HG02610 (cell line): ENCODE measurements at regions not wholly inside any gene's neighbourhood (a gene's known extent, or its start where the extent isn't known, plus 50 kb on each side); places are given as distances from the start of the nearest gene placed in this dataset.
"Not testable (repeated sequence)": the region's sequence is repeated elsewhere in the genome, so short reads cannot be mapped to it uniquely, and the experiment has no call there.

ENCODE experiments used
- ATAC-seq: cut with Tn5 transposase; IDR thresholded peaks from one replicate; pipeline ENCODE4 v1.9.1; 2021; ENCODE audit warnings: mild to moderate bottlenecking, moderate library complexity; ENCODE audit not compliant: unreplicated experiment

DNA sequence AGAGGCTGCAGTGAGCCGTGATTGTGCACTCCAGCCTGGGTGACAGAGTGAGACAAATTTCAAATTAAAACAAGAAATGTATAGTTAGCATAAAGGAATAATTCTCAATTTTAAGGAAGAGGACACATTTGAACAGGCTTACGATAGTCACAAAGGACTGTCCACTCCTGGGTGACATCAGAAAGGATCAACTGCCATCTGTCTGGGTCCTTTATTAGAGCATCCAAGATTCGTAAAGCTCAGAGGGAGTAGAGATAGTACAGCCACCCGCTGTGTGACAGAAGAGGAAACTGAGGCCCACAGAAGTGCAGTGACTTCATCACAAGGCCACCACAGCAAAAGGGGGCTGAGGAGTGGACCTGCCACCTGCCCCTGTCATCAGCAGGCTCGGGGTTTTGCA, 149.3 kb upstream of the RBPJ start:
- ATAC-seq, result no peak

DNA sequence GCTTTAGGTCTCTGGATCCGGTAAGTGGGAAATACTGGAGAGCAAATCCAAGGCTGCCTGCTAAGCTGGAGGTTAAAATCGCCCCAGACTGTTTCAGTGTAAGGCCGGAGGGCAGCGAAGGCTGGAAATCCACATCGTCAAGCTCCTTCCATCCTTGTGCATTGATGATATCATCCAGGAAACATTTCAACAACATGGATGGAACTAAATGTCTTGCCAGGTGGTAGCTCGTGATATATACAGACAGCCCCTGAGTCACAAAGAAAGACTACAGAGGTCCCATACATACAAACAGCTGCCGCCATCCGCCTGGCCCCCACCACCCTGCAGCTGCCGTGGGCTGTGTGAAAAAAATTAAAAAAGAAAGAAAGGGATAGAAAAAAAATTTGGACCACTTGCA, 148.9 kb upstream of the RBPJ start:
- ATAC-seq, result no peak

DNA sequence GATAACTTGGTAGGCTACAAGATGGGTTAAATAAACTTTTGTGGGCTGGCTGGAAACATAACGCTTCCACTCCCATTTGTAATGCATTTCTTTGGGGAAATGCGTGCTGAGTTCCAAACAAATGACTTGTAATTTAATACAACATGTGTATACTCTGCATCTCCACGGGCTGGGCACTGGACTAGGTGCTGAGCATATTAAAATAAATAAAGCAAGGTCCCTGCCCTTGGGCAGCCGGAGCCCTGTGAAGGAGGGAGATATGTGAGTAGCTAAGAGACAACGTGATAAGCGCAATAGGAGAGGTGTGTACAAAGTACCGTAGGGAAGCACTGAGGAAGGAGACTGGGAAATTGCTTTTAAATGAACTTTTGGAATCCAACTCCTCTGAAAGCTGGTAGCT, 147.2 kb upstream of the RBPJ start:
- no peak for ATAC-seq

DNA sequence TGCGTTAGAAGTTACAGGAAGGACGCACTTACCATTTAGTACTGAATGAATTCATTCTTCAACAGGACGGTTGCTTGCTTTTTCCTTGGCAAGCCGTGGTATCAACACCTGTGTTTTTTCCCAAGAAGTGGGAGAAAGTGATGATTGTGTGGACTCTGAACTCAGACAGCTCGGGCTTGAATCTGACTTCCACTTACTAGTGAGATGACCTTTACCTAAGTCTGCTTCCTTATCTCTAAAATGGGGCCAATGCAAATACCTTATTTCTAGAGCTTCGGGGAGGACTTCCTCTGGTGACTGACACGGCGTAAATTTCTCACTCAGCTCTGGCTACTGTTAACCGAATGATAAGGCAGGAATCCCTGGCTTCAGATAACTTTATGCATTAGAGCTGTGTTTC, 146.8 kb upstream of the RBPJ start:
- ATAC-seq, result no peak

DNA sequence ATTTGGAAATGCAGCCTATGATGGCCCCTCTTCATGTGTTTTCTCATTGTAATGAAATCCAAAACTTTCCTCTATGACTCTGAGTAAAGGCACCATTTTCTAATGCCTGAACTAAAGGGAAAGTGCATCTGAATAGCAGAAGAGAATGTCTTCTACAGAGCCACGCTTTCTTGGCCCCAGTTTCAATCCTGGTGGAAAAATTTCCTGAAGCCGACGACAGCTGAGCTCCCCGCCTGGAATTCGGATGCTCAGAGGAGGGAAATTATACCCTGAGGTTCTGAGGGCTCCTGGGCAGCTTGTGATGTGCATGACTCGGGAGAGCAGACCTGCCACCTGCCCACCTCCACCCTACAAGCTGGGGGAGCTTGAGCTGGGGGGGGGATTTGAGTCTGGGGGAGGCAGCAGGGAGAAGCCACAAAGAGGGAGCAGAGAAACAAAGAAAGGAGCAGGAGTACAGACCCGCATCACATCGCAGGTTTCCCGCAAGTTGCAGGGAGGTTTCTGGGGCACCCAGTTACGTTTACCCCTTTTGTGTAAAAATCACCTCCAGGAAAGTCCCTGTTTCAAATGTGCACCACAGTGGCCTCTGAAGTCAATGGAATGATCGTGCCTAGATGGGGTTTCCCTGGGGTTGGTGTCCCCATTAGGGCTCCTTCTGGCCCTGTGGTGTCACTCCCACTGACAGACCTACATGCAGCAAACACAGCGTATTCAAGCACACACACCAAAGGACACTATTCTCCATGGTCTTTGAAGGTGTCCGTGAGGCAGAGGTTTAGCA, 145.6 kb upstream of the RBPJ start:
- peak; percentile 53 for ATAC-seq

DNA sequence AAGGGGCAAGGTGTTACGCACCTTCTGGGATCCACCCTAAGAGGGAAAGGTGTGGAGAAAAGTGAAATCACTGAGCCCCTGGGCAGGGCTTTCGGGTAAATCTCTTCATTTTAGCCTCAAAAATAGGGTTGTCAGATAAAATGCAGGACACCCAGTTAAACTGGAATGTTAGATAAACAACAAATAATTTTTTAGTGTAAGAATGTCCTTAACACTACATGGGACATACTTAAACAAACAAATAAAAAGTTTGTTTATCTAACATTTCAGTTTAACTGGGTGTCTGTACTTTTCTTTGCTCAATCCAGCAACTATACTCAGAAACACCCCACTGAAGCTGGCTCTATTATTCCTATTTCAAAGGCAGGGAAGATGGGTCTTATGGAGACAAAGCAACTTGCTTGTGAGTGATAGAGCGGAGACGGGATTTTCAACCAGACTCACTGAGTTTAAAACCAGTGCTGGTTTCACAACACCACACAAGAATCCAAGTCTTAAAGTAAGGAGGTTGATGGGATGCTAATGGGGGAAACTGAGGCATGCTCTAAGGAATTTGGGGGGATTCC, 144.8 kb upstream of the RBPJ start:
- no peak for ATAC-seq

DNA sequence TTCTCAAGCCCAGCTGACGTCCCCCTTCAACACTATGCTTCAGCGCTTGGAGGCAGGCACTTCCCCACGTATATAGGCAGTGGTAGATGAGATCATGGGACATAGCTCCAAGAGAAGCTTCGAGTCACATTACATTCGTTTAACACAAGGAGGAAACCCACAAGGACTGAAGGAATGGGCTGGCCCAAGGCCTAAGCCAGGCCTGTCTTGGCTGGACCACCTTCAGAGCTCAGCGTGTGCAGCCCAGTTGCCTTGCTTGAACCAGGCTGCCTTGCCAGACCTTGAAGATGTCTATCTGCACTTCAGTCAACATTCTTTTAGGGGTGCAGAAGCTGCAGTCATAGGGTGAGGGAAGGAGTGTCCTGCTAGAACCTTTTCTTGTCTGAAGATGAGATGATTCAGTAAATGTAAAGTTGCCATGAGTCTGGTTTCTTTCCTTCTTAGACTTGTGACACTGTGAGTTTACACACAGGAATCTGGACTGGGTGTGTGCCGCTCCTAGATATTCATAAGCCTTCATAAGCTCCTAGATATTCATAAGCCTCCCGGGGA, 144.1 kb upstream of the RBPJ start:
- no peak for ATAC-seq

DNA sequence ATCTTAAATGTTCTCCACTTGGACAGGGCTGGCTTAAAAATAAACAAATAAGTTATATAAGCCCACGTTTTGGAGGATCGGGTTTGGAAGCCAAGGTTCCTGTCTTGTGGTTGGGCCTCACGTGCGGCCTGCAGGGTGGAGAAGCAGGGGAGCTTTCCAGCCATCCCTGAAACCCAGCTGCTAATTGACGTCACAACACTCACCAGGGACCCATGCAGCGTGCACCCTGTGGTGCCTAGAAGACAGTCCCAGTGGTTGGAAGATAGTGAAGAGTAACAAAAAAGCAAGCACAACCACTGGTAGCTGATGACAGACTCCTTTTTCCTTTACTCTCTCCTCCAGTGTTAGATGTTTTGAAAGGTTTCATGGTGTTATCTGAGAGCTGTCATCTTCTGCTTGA, 142.0 kb upstream of the RBPJ start:
- peak; percentile 0 for ATAC-seq

DNA sequence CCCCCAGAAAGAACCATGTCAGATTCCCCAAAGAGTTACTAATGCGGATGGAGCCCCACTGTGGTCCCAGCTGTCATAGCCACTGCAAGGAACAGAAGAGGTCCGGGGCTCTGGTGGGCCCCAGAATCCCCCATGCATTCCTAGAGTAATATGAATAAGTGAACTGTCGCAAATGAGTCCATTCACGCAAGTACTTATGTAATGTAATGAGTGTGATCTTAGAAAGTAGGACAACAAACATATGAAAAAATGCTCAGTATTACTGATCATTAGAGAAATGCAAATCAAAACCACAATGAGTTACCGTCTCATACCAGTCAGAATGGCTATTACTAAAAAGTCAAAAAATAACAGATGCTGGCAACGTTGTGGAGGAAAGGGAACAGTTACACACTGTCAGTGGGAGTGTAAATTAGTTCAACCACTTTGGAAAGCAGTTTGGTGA, 141.5 kb upstream of the RBPJ start:
- ATAC-seq, result peak; percentile 92

DNA sequence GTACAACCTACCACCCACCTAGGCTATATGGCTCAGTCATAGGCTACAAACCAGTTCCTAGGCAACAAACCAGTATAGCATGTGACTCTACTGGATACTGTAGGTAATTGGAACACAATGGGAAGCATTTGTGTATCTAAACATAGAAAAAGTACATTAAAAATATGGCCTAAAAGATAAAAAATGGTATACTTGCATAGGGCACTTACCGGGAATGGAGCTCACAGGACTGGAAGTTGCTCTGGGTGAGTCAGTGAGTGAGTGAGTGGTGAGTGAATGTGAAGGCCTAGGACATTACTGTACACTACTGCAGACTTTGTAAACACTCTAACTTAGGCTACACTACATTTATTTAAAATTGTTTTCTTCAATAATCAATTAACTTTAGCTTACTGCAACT, 139.2 kb upstream of the RBPJ start:
- ATAC-seq, result no peak

DNA sequence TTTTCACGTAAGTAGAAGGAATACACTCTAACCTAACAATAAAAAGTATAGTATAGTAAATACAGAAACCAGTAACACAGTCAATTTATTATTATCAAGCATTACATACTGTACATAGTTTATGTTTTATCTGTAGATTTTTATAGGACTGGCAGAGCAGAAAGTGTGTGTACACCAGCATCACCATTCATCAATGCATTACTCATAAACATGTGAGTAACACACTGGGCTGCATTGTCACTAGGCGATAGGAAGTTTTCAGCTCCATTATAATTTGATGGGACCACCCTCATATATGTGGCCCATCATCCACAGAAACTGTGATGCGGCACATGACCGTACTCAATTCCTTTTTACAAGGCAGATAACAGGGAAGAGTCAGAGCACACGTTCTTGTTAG, 137.8 kb upstream of the RBPJ start:
- no peak for ATAC-seq

DNA sequence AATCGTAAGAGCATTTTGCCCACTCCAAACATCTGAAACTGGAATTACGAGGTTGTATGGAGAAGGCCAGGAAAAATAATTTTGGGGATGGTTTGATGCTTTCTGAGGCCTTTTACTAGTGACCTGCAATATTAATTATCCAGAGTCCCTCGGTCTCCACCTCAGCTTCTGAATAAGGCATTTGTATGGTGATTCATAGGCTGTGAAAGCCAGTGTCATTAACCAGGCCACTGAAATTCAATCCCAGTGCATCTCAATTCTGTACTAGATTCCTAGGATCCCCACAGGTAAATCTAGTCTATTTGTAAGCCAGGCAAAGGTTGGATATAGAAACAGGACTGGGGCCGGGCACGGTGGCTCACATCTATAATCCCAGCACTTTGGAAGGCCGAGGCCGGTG, 135.4 kb upstream of the RBPJ start:
- ATAC-seq, result no peak

DNA sequence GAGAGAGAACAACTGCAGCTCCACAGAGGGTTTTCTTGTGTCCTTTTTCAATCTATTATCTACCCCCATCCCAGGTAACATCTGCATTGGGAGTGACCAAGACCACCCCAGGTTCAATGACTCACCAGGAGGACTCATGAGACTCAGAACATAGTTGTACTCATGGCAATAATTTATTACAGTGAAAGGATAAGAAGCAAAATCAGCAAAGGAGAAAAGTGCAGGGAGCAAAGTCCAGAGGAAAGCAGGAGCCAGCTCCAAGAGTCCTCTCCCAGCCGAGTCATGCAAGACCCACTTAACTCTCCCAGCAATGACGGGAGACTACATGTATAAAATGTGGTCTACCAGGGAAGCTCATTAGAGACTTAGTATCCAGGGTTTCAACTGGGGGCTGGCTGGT, 129.5 kb upstream of the RBPJ start:
- ATAC-seq, result no peak

DNA sequence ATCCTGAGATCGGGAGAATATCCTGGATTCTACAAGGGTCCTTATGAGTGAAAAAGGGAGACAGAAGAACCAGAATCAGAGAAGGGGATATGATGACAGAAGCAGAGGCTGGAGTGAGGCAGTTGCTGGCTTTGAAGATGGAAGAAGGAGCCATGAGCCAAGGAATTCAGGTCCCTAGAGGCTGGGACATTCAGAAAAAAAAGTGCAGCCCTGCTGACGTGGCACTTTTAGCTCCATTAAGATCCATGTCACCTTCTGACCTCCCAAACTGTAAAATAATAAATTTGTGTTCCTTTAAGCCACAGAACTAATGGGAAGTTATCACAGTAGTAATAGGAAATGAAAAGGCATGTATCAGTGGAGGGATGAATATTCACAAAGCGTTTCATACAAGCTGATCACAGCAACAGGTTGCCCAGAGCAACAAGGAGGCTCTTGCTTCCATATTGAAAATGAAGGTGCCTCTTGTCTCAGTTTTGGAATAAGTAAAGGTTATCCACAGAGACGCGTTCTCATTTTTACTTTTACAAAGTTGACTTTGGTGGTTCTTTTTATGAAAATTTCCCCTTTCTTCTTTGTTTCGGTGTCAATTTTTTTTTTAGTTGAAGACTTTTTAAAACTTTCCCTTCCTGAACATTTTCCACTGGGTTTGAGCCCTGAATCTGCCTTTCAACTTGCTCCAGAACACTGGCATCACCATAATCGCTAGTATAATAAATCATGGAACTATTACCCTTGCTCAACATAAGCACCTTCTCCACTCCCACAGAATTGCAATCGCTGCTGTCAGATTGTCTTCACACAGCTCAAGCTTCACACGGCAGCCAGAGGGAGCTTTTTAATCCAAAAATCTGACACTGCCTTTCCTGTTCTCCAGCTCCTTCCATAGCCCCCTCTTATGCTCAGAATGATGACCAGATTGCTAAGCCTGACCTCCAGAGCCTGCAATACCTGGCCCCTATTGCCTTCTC, 127.6 kb upstream of the RBPJ start:
- ATAC-seq, result peak; percentile 56

DNA sequence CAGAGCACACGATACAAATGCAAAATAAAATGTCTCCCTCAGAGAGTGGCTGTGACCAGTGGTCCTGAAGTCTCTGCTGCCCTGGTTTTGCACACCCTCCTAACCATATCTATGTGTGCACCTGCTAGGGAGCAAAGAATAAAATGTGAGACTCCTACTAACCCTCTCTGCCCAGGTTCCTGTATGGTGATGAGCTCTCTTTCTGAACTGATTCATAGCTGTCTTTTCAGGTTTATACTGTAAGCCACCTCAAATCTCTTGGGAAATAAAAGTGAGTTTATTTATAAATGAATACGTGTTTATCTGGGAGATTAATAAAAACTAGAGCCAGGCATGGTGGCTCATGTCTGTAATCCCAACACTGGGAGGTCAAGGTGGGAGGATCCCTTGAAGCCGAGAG, 126.0 kb upstream of the RBPJ start:
- peak; percentile 71 for ATAC-seq

DNA sequence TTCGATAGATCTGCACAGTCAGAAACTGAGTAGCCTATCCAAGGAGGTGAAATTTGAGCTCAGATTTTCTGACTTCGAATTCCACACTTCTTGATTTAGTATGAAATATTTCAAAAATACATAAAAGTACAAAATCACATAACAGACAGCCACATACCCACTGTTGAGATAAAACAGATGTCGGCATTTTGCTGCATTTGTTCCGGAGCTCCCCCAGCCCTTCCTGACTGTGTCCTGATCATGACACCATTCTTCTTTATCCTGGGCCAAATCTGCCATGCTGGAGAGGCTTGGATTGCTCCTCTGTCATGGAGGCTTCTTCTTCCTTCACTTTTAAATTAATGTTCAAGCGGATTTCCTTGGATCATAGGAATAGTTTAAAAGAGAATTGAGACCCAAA, 124.2 kb upstream of the RBPJ start:
- ATAC-seq, result no peak

DNA sequence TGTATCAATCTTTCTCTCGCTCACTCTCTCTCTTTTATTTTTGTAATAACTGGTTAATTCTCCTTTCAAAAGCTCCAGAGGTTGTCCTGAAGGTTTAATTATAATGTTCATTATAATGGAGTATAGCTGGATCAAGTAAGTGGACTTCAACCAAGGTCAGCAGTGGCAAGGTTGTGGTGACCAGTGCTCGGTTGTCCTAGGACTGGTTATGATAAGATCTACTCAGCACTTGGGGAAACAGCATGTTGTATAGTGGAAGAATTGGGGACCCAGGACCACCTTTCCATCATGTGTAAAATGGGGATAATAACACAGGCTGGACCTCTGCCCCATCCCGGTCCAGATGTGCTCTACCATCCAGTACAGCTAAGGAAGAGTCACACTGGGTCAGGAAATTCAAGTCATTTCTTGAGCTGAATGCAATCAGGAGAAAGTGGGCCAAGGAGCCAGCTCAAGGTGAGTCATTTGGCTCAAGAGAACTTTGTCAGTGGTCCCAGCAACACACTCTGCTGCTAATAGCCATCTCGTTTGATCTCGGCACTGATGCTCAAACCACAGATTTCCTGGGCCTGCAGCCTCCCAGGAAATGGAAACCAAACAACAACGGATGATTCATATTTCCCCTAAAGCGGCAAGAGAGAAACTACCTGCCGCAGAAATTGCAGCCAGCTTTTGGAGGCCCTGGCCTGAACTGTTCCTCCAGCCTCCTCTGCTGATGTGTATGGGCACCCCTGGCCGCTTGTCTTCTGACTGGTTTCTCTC, 123.6 kb upstream of the RBPJ start:
- peak; percentile 74 for ATAC-seq

DNA sequence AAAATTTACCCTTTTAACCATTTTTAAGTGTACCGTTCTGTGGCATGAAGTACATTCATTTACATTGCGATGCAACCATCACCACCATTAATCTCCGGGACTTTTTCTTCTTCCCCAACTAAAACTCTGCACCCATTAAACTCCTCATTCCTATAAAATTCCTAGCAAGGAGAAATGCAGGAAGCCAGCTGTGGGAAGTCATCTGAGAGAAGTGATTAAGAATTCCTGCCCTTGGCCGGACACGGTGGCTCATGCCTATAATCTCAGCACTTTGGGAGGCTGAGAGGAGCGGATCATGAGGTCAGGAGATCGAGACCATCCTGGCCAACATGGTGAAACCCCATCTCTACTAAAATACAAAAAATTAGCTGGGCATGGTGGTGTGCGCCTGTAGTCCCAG, 121.9 kb upstream of the RBPJ start:
- ATAC-seq, result not testable (repeated sequence)

DNA sequence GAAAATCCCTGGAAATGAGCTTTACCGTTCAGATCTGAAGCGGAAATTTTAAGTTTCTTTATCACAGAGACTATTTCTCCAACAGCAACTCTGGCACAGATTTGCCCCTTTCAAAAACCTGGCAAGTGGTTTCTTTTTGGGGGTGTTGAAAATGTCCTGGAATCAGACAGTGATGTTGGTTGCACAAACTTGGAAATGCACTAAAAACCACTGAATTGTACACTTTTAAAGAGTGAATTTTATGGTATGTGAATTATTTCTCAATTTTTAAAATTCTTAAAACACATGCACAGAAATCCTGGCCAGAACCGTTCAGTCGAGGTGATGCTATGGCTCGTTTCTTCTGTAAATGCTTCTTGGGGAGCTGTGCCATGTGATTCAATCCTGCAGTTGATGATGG, 121.2 kb upstream of the RBPJ start:
- no peak for ATAC-seq

DNA sequence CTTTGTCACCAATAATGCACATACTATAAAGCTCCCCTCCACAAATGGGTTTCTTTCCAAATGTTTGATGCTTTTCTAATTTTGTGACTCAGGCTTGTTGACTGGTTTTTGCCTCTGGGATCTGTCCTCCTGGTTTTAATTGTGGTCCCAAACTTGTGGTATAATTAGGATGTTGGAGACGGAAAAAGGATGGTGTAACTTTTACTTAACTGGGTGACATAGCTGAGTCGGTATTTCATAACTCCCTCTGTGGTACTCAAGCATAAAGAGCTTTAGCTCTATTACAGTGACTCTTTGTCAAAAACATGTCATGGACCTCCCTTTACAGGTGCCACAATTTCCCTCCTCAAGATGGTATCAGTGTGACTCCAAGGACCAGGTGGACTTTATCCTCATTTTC, 119.7 kb upstream of the RBPJ start:
- no peak for ATAC-seq
